Limb (tissue), 2 donors: ENCODE measurements at regions not wholly inside any gene's neighbourhood (a gene's known extent, or its start where the extent isn't known, plus 50 kb on each side); places are given as distances from the start of the nearest gene placed in this dataset.
"Not testable (repeated sequence)": the region's sequence is repeated elsewhere in the genome, so short reads cannot be mapped to it uniquely, and the experiment has no call there.

Experiments
- DNase-seq, 2 donors: peaks; one replicate each; pipeline ENCODE4 v3.0.0-alpha.2; 2016; ENCODE audit errors: extremely low spot score in 2 of 2

DNA sequence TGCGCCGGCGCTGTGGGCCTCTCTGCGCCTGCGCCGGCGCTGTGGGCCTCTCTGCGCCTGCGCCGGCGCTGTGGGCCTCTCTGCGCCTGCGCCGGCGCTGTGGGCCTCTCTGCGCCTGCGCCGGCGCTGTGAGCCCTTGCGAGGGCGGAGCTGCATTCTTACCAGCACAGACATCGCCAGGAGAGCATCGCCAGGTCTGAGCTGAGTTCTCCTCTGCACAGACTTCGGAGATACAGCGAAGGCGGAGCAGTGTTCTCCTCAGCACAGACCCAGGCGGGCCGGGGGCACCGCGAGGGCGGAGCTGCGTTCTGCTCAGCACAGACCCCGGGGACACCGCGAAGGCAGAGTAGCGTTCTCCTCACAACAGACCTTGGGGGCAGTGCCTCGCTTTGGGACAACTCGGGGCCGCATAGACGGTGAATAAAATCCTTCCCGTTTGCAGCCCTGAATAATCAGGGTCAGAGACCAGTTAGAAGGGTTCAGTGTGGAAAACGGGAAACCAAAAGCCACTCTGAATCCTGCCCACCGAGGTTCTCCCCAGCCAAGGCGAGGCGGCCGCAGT, 1268.1 kb downstream of the FOXD4L5 start:
- DNase-seq = not testable (repeated sequence)

DNA sequence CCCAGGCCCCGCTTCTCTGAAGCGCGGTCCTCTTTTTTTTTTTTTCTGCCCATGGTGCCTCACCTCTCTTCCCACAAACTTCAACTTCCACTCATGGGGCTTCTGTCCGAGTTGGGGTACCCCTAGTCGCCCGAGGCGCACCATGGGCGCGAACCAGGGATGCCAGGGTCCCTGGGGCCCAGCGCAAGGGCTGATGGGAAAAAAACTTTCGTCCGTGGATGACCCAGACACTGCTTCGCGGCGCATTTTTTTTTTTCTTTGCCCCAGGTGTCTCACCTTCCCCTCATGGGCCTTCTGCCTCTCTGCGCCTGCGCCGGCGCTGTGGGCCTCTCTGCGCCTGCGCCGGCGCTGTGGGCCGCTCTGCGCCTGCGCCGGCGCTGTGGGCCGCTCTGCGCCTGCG, 1268.8 kb downstream of the FOXD4L5 start:
- not testable (repeated sequence) for DNase-seq

DNA sequence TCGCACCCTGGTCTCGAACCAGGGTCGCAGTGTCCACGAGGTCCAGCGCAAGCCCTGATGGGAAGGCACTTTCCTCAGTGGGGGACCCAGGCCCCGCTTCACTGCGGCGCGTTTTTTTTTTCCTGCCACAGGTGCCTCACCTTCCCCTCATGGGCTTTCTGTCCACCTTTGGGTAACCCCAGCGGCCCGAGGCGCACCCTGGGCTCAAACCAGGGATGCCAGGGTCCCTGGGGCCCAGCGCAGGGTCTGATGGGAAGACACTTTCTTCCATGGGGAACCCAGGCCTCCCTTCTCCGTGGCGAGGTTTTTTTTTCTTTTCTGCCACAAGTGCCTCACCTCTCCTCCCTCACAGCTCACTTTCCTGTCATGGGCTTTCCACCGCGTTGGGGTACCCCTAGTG, 1269.9 kb downstream of the FOXD4L5 start:
- no peak for DNase-seq

DNA sequence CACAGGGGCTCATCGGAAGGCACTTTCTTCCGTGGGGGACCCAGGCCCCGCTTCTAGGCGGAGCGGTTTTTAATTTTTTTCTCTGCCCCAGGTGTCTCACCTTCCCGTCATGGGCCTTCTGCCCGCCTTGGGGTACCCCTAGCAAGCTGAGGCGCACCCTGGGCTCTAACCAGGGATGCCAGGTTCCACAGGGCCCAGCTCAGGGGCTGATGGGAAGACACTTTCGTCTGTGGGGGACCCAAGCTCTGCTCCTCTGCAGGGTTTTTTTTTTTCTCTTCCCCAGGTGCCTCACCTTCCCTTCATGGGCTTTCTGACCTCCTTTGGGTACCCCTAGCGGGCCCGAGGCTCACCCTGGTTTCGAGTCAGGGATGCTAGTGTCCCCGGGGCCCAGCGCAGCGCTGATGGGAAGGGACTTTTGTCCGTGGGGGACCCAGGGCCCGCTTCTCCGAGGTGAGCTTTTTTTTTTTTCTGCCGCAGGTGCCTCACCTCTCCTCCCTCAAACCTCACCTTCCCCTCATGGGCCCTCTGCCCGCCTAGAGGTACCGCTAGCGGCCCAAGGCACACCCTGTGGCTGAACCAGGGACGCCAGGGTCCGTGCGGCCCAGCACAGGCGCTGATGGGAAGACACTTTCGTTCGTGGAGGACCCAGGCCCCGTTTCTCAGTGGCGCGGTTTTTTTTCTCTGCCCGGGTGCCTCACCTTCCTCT, 1270.5 kb downstream of the FOXD4L5 start:
- DNase-seq = not testable (repeated sequence)

DNA sequence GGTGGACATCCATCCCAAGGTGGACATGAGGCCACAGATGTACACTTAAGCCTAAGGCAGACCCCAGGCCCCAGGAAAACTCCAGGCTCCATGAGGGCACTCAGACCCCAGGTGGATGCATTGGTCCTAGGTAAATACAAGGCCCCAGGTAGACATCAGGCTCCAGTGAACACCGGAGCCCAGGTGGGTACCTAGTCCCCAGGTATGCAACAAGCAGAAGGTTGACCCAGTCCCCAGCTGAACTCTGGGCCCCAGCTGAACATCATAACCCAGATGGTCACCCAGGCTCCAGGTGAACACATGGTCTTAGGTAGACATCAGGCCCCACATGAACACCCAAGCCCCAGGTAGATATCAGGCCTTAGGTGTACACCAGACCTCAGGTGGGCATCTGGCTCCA, 1271.9 kb downstream of the FOXD4L5 start:
- DNase-seq = not testable (repeated sequence)

DNA sequence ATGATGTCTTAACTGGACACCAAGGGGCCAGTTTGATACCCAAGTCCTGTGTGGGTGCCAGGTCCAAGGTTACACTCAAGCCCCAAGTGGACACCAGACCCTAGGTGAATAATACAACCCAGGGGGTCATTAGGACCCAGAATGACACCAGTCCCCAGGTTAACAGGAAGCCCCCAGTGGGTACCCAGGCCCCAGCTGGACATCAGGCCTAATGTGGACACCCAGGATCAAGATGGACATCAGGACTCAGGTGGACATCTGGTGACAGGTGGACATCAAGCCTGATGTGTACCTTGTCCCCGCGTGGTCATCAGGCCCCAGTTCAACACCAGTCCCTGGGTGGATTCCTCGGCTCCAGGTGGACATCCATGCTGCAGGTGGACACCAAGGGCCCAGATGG, 1273.0 kb downstream of the FOXD4L5 start:
- not testable (repeated sequence) for DNase-seq

DNA sequence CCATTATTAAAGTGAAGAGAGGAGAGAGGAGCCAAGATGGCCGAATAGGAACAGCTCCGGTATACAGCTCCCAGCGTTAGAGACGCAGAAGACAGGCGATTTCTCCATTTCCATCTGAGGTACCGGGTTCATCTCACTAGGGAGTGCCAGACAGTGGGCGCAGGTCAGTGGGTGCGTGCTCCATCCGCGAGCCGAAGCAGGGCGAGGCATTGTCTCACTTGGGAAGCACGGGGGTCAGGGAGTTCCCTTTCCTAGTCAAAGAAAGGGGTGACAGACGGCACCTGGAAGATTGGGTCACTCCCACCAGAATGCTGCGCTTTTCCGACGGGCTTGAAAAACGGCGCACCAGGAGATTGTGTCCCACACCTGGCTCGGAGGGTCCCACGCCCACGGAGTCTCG, 1305.3 kb downstream of the FOXD4L5 start:
- DNase-seq = not testable (repeated sequence)
